Ascending aorta (tissue), 2 donors: ENCODE measurements at regions not wholly inside any gene's neighbourhood (a gene's known extent, or its start where the extent isn't known, plus 50 kb on each side); places are given as distances from the start of the nearest gene placed in this dataset.

Source experiments
- DNase-seq, 2 donors: peaks; one replicate each; pipeline ENCODE4 v3.0.0-alpha.2; 2019; ENCODE audit warnings: low spot score in 2 of 2
- H3K27ac ChIP-seq, 2 donors: fragments of 200-600 bp; sonication (generic); one replicate each; pipeline ENCODE4 v1.5.1; 2016 to 2017; ENCODE audit warnings: mild to moderate bottlenecking in 1 of 2
- H3K27me3 ChIP-seq: fragments of 200-600 bp; sonication (generic); one replicate; pipeline ENCODE4 v1.5.1; 2017
- H3K36me3 ChIP-seq, 2 donors: fragments of 200-600 bp; sonication (generic); one replicate each; pipeline ENCODE4 v1.5.1; 2016
- H3K4me1 ChIP-seq, 2 donors: fragments of 200-600 bp; sonication (generic); one replicate each; pipeline ENCODE4 v1.5.1; 2016 to 2017; ENCODE audit warnings: mild to moderate bottlenecking in 1 of 2
- H3K4me3 ChIP-seq, 2 donors: fragments of 200-600 bp; sonication (generic); one replicate each; pipeline ENCODE4 v1.5.1; 2016 to 2017; ENCODE audit warnings: mild to moderate bottlenecking in 1 of 2
- H3K9me3 ChIP-seq, 2 donors: fragments of 200-600 bp; sonication (generic); one replicate each; pipeline ENCODE4 v1.5.1; 2016
- intact Hi-C: fragments of 100-400 bp; cut with DNase I; formaldehyde crosslinking; loops from one replicate; pipeline ENCODE4 v1.15.1; 2023
- TF ChIP-seq, protein P1 (sequence below), 3 experiments: fragments of 200-600 bp in 2 of 3; fragments of 450-650 bp in 1 of 3; sonication (generic) in 2 of 3; IDR thresholded peaks; one replicate each; pipeline ENCODE4 v1.5.1; 2016 to 2019; ENCODE audit warnings: antibody characterized with exemption in 3 of 3, mild to moderate bottlenecking in 1 of 3, moderate library complexity in 1 of 3

DNA sequence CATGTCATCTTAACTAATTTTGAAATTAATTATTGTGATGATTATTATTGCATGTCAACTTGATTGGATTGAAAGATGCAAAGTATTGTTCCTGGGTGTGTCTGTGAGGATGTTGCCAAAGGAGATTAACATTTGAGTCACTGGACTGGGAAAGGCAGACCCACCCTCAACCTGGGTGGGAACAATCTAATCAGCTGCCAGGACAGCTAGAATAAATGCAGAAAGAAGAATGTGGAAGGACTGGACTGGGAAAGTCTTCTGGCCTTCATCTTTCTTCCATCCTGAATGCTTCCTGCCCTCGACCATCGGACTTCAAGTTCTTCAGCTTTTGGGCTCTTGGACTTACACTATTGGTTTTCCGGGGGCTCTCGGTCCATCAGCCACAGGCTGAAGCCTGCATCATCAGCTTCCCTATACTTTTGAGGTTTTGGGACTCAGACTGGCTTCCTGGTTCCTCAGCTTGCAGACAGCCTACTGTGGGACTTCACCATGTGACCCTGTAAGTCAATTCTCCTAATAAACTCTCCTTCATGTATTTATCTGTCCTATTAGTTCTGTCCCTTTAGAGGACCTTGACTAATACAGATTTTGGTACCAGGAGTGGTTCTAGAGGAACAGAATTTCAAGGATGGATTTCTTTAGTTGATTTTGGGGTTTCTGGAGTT lies 959.8 kb downstream of the ANKRD7 start:
- DNase-seq: no peak
- no peaks in the 10 kb centered on the region for H3K4me1 ChIP-seq
- no peaks in the 10 kb centered on the region for H3K9me3 ChIP-seq
- no peaks in the 10 kb centered on the region for H3K36me3 ChIP-seq
- intact Hi-C loops: no loop called here
- H3K4me3 ChIP-seq: no peak overlapping the region
- no peaks in the 10 kb centered on the region for H3K27me3 ChIP-seq
- TF ChIP-seq, protein P1, sequence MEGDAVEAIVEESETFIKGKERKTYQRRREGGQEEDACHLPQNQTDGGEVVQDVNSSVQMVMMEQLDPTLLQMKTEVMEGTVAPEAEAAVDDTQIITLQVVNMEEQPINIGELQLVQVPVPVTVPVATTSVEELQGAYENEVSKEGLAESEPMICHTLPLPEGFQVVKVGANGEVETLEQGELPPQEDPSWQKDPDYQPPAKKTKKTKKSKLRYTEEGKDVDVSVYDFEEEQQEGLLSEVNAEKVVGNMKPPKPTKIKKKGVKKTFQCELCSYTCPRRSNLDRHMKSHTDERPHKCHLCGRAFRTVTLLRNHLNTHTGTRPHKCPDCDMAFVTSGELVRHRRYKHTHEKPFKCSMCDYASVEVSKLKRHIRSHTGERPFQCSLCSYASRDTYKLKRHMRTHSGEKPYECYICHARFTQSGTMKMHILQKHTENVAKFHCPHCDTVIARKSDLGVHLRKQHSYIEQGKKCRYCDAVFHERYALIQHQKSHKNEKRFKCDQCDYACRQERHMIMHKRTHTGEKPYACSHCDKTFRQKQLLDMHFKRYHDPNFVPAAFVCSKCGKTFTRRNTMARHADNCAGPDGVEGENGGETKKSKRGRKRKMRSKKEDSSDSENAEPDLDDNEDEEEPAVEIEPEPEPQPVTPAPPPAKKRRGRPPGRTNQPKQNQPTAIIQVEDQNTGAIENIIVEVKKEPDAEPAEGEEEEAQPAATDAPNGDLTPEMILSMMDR (IDR thresholded peaks at IDR 0.05): no peak
- H3K27ac ChIP-seq: no peak overlapping the region

DNA sequence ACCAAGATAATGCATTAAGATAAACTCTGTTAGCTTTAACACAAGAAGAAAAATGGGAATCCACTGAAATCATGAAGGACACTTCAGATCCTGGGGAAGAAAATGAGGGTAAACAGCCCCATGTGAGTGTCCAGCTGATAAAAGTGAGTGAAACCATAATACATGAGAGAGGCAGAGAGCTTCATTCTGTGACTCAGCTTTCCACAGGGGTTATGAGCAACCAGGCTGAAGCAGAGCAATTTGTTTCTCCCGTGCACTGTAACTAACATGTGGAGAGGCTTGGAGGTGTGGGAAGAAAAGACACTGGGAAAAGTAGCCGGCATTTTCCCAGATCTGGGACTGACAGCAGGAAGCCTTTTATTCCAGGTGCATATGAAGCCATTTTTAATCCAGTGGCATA lies 971.7 kb downstream of the ANKRD7 start:
- Histone ChIP-seq H3K27ac (no peak overlapping the region), H3K27me3 (no peaks in the 10 kb centered on the region), H3K36me3 (no peaks in the 10 kb centered on the region), H3K4me3 (no peak overlapping the region), H3K4me1 (no peaks in the 10 kb centered on the region), H3K9me3 (no peaks in the 10 kb centered on the region)
- TF ChIP-seq, protein P1 (IDR thresholded peaks at IDR 0.05): no peak
- intact Hi-C loops: no loop called here
- DNase-seq: no peak

DNA sequence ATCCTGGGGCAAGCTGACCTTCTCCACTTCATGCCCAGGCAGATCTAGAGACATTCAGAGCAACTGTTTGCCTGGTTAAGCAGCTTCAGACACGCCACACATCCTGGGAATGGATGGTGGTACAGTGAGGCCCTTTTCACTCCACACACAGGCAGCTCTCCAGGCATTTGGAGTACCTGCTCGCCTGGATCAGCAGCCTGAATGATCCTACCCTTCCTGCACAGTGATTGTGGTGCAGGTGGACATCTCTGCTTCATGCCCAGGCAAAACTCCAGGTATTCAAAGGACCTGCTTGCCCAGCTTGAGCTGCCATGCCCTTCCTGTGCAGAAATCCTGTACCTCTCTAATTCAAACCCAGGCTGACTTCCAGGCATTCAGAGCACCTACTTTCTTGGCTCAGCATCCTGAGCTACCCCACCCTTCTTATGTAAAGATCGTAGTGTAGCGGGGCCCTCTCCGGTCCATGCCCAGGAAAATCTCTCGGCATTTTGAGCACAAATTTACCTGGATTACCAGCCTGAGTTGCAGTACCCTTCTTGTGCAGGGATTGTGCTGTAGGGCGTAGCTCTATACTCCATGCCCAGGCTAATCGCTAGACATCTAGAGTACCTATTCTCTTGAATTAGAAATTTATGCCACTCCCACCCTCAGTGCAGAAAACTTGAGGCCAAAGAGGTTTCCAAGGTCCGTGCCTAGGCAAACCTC lies 972.8 kb downstream of the ANKRD7 start:
- DNase-seq: no peak
- Histone ChIP-seq H3K4me1 (no peaks in the 10 kb centered on the region), H3K4me3 (no peak overlapping the region), H3K27ac (no peak overlapping the region), H3K36me3 (no peaks in the 10 kb centered on the region), H3K9me3 (no peaks in the 10 kb centered on the region), H3K27me3 (no peaks in the 10 kb centered on the region)
- TF ChIP-seq, protein P1 (IDR thresholded peaks at IDR 0.05): no peak
- intact Hi-C loops: no loop called here

DNA sequence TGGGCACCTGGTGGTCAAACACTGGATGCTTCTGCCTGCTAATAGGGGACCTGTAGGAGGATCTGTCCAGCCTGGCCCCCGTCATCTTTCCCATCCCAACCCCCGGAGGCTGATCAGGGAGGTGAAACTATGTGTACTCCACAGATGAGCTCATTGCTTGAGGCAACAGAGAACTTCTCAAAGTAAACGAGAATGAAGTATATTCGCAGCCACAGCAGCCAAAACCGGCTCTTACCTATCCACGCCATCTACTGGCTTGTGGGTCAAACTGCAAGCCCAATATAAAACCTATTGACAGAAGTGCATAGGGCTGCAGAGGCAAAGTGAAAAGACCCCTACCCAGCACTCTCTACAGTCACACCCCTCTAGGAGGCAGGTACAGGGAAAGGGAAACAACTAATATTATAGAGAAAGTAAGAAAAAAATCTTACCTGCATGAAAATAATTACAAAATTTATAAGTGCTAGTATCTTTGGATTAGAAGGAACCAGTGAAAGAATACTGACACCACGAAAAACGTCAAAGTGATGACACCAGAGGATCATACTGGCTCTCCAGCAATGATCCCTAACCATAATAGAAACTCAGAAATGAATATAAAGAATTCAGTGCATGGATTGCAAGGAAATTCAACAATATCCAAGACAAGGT lies 973.5 kb downstream of the ANKRD7 start:
- intact Hi-C loops: no loop called here
- no peaks in the 10 kb centered on the region for H3K9me3 ChIP-seq
- H3K27ac ChIP-seq: no peak overlapping the region
- H3K4me3 ChIP-seq: no peak overlapping the region
- no peaks in the 10 kb centered on the region for H3K36me3 ChIP-seq
- TF ChIP-seq, protein P1 (IDR thresholded peaks at IDR 0.05): peak in 2 of 3 experiments; percentile 39 to 49
- no peaks in the 10 kb centered on the region for H3K4me1 ChIP-seq
- H3K27me3 ChIP-seq: no peaks in the 10 kb centered on the region
- DNase-seq: no peak

DNA sequence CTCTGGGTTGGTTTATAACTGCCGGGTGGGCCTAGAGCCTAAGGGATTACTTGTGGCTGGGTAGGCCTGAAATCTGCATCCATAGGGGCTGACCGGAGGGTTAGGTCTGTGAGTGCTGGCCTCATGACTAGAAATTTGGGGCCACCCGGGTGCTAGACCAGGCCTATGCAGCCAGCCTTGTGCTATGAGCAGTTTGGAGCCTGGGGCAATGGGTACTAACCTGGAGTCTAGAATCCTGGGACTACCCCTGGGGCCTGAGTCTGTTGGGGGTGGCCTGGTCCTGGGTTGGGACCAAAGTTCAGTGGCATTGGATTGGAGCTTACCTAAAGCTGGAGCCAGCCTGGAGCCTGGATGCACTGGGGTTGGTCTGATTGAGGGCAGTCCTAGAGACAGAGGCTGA lies 995.2 kb downstream of the ANKRD7 start:
- intact Hi-C loops: no loop called here
- Histone ChIP-seq H3K36me3 (no peaks in the 10 kb centered on the region), H3K4me1 (no peaks in the 10 kb centered on the region), H3K9me3 (no peaks in the 10 kb centered on the region), H3K27me3 (no peaks in the 10 kb centered on the region), H3K4me3 (no peak overlapping the region), H3K27ac (no peak overlapping the region)
- DNase-seq: no peak
- TF ChIP-seq, protein P1 (IDR thresholded peaks at IDR 0.05): no peak
